ENCODE measurements at regions not wholly inside any gene's neighbourhood (a gene's known extent, or its start where the extent isn't known, plus 50 kb on each side); places are given as distances from the start of the nearest gene placed in this dataset.

GRCh38 chr2:231644426-231644825 lies 51.8 kb downstream of the TEX44 start:
- TF ChIP-seq, protein P1, sequence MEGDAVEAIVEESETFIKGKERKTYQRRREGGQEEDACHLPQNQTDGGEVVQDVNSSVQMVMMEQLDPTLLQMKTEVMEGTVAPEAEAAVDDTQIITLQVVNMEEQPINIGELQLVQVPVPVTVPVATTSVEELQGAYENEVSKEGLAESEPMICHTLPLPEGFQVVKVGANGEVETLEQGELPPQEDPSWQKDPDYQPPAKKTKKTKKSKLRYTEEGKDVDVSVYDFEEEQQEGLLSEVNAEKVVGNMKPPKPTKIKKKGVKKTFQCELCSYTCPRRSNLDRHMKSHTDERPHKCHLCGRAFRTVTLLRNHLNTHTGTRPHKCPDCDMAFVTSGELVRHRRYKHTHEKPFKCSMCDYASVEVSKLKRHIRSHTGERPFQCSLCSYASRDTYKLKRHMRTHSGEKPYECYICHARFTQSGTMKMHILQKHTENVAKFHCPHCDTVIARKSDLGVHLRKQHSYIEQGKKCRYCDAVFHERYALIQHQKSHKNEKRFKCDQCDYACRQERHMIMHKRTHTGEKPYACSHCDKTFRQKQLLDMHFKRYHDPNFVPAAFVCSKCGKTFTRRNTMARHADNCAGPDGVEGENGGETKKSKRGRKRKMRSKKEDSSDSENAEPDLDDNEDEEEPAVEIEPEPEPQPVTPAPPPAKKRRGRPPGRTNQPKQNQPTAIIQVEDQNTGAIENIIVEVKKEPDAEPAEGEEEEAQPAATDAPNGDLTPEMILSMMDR (IDR thresholded peaks at IDR 0.05) = no peak
- TF ChIP-seq EZH2phosphoT487 (IDR thresholded peaks at IDR 0.05) (no peak), EZH2 (IDR thresholded peaks at IDR 0.05) (no peak)
